ACC112 (cell line): ENCODE measurements at regions not wholly inside any gene's neighbourhood (a gene's known extent, or its start where the extent isn't known, plus 50 kb on each side); places are given as distances from the start of the nearest gene placed in this dataset.
"Not testable (repeated sequence)": the region's sequence is repeated elsewhere in the genome, so short reads cannot be mapped to it uniquely, and the experiment has no call there.

ENCODE experiments used
- H2AFZ ChIP-seq: fragments of 200-600 bp; sonication (generic); one replicate; pipeline ENCODE4 v1.6.0; 2017; ENCODE audit warnings: antibody characterized with exemption, low read length; ENCODE audit not compliant: unreplicated experiment
- H3K27ac ChIP-seq: fragments of 200-600 bp; sonication (generic); 2 replicates; pipeline ENCODE4 v1.5.1; 2014; ENCODE audit warnings: low read depth, mild to moderate bottlenecking, antibody characterized with exemption, low read length, moderate library complexity
- H3K27me3 ChIP-seq: fragments of 200-600 bp; sonication (generic); 2 replicates; pipeline ENCODE4 v1.6.1; 2014; ENCODE audit warnings: mild to moderate bottlenecking, antibody characterized with exemption, low read length, moderate library complexity, mixed read lengths; ENCODE audit not compliant: insufficient read depth
- H3K36me3 ChIP-seq: fragments of 200-600 bp; sonication (generic); 2 replicates; pipeline ENCODE4 v1.6.1; 2016; ENCODE audit warnings: mild to moderate bottlenecking, antibody characterized with exemption, low read length, moderate library complexity, mixed read lengths; ENCODE audit not compliant: insufficient read depth
- H3K4me1 ChIP-seq: fragments of 200-600 bp; sonication (generic); one replicate; pipeline ENCODE4 v1.6.1; 2016; ENCODE audit warnings: low read length, mixed read lengths; ENCODE audit not compliant: insufficient read depth, unreplicated experiment, control insufficient read depth
- H3K4me3 ChIP-seq: fragments of 200-600 bp; sonication (generic); 2 replicates; pipeline ENCODE4 v1.5.1; 2014; ENCODE audit warnings: mild to moderate bottlenecking, low read depth, low read length
- H3K79me2 ChIP-seq: fragments of 200-600 bp; sonication (generic); one replicate; pipeline ENCODE4 v1.6.0; 2016; ENCODE audit warnings: low read length; ENCODE audit not compliant: control insufficient read depth, unreplicated experiment, insufficient read depth

DNA sequence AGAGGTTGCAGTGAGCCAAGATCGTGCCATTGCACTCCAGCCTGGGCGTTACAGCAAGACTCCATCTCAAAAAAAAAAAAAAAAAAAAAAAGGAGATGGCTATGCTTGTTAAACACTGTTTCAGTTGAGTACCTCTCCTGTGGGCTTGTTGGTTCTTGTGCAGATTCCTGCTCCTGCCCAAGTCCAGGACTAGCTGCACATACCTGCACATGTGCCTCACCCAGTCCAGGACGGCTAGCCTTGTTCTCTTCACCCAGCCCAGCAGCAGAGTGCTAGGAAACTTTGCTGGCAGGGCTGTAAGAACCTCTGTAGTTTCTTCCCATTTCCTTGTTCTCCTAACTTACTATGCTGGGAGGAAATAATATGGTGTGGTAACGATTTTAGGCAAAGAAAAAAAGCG is 234.1 kb upstream of the DMRT1 start:
- no peak overlapping the region for H3K4me3 ChIP-seq
- H3K27ac ChIP-seq = no peak overlapping the region
- no peaks in the 10 kb centered on the region for H3K36me3 ChIP-seq
- H3K79me2 ChIP-seq = no peaks in the 10 kb centered on the region
- H2AFZ ChIP-seq = no peak overlapping the region
- H3K4me1 ChIP-seq = no peaks in the 10 kb centered on the region
- H3K27me3 ChIP-seq = no peaks in the 10 kb centered on the region

DNA sequence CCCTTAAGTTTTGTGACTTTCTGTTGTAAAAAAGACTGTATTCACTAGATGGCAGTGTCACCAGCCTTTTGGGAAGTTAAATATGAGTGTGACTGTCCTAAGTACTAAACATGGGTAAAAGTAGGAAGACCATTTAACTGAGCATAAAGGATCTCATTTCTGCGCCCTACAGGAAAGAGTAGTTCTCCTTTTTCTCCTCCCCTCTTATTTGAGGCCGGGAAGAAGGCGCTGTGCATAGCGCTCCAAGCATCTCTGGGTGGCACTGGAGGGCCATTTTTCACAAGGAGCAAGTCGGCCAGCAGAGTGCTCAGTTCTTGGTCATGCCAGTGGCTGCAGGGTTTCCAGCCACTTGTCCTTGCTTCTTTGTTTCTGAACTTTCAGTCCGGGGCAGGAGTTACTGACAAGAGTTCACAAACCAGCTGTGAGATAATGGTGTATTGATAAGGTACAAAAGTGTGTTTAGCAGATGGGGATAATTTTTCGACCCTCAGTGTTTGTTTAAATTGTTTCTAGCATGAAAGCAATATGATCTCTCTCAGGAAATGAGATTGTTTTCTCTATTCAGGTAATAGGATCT is 227.6 kb upstream of the DMRT1 start:
- Histone ChIP-seq H3K27ac (no peak overlapping the region), H2AFZ (peak overlapping the region; percentile 54)

DNA sequence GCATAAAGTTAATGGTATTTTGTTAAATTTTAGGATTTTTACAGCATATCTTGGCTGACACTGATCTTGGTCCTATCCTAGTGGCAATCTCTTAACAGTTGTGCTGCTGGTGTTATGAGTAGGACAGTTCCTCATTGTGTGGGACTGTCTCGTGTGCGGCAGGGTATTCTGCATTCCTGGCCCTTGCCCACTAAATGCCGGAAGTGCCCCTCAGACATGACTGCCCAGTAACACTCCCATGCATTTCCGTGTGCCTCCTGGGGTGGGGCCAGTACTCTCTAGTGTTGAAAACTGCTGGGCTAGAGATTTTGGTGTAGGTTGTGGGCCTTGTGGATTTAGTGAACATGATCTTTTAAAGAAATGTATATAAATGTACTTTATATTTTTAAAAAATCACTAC is 227.1 kb upstream of the DMRT1 start:
- H3K27ac ChIP-seq = no peak overlapping the region
- no peak overlapping the region for H3K4me3 ChIP-seq
- H3K27me3 ChIP-seq = no peaks in the 10 kb centered on the region
- H3K4me1 ChIP-seq = peaks cover 8% of the 10 kb centered on the region
- peak overlapping the region; percentile 54 for H2AFZ ChIP-seq
- H3K79me2 ChIP-seq = no peaks in the 10 kb centered on the region
- no peaks in the 10 kb centered on the region for H3K36me3 ChIP-seq

More for the DNA sequence above, 227.6 kb upstream of the DMRT1 start:
- peaks cover 3% of the 10 kb centered on the region for H3K4me1 ChIP-seq
- no peaks in the 10 kb centered on the region for H3K36me3 ChIP-seq
- no peak overlapping the region for H3K4me3 ChIP-seq
- no peaks in the 10 kb centered on the region for H3K27me3 ChIP-seq
- H3K79me2 ChIP-seq = no peaks in the 10 kb centered on the region

DNA sequence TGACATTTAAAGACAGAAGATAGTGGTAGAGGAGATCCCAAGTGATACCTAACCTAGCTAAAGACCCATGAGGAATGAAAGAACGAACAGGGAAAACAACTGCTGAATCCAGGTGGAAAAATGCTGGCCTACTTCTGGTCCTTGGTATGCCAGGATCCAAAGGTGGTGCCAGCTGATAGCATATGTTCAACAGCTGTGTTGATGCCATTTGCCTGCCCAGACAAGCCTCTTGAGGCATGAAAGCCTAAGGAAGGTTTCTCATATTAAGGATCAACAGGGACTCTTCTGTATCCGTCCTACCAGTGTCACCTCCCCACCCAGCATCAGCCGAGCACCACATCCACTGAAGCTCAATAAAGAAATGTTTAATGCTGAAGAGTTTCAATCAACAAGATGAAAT is 225.7 kb upstream of the DMRT1 start:
- no peak overlapping the region for H3K27ac ChIP-seq

DNA sequence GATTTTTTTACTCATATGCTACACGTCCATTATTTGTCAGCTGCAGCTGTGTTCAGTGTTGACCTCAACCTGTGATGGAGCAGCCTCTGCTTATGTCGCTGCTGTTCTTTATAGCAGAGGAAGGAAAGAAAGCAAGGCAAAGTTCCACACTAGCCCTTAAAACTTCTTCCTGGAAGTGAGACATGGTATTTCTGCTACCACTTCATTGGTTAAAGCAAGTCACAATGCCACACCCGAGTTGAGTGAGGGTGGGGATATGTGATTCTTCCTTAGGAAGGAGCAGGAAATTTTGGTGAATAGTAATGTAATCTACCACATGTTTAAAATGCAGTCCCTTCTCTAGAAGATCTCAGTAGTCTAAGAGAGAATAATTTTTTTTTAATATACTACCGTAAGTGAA is 224.8 kb upstream of the DMRT1 start:
- no peak overlapping the region for H3K27ac ChIP-seq
- H3K4me3 ChIP-seq = no peak overlapping the region
- no peaks in the 10 kb centered on the region for H3K79me2 ChIP-seq
- no peaks in the 10 kb centered on the region for H3K27me3 ChIP-seq
- H3K4me1 ChIP-seq = peaks cover 8% of the 10 kb centered on the region
- no peaks in the 10 kb centered on the region for H3K36me3 ChIP-seq
- no peak overlapping the region for H2AFZ ChIP-seq

More for the DNA sequence above, 225.7 kb upstream of the DMRT1 start:
- Histone ChIP-seq H3K79me2 (no peaks in the 10 kb centered on the region), H3K36me3 (no peaks in the 10 kb centered on the region), H3K27me3 (no peaks in the 10 kb centered on the region), H3K4me3 (no peak overlapping the region), H2AFZ (no peak overlapping the region), H3K4me1 (peaks cover 8% of the 10 kb centered on the region)

DNA sequence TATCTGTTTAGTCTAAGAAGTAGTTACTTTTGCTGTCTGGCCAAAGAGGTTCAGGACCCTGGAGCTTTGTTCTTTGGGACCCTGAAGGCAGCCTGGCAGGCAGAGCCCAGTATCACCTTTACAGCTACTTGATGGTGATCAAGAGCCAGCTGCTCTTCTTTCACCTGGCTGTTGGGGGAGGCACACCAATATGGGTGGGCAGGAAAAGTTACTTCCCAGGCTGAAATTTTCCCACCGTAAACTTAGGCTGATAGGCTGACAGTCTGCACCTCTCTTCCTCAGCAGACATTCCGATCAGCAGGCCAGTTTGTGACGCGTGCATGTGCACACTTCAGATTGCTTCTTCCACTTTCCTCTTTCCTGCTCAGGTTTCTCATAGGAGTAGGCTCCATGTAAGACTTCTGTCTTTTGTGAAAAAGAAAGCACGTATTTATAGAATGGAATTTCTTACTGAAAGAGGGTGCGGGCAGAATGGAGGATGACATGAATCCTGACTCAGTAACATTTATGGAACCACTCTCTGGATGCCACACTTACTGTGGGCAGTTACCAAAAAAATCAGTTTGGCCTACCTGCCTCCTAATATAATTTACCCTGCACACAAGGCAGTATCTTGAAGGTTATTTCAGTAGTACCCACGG is 223.9 kb upstream of the DMRT1 start:
- peaks cover 8% of the 10 kb centered on the region for H3K4me1 ChIP-seq
- H3K36me3 ChIP-seq = no peaks in the 10 kb centered on the region
- H3K79me2 ChIP-seq = no peaks in the 10 kb centered on the region
- no peaks in the 10 kb centered on the region for H3K27me3 ChIP-seq
- H3K4me3 ChIP-seq = no peak overlapping the region
- H2AFZ ChIP-seq = no peak overlapping the region
- H3K27ac ChIP-seq = no peak overlapping the region

DNA sequence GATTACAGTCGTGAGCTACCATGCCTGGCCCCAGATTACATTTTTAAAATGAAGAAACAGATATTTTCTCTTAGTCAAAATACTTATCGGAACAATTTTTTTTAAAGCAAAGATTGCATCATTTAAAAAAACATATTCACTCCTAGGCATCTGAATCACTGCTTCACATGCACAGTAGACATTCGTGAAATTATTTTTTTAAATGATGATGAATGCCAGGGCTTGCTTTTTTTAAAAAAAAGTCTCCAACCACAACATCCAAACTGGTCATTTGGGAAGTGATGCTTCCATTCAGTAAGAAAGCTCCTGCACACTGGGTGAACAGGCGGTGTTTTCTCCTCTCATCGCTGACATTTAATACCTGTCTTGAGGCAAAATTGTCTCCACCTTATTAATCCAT is 223.0 kb upstream of the DMRT1 start:
- Histone ChIP-seq H3K4me1 (peaks cover 8% of the 10 kb centered on the region), H3K27ac (peak overlapping the region; percentile 48), H2AFZ (no peak overlapping the region), H3K27me3 (no peaks in the 10 kb centered on the region), H3K4me3 (no peak overlapping the region), H3K36me3 (no peaks in the 10 kb centered on the region), H3K79me2 (no peaks in the 10 kb centered on the region)

DNA sequence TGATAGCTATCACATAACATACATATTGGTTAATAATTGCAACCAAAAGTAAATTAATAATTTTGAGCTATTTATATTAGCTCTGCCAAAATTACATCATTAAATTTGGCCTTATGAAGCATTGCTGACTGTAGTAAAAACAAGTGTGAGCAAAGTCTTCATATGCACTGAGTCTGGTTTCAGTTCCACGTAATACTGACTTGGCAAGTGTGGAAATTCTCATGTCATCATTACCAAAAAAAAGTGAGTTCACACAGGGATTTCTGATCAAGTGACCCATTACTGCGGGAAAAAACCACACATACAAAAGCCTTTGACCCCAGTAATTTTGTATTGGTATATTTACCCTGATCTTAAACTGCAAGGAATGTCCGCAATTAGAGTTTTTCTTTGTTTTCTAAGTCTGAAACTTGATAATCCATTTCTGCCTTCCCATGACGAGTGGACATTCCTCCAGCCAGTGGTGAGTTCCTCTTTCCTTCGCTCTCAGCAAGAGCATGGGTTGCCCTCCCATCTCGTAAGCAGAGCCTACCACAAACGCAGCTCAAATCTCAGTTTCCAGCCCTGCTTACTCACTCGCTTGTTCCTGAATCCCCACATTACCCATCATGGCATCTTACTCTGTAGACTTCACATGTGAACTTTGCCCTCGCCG is 220.2 kb upstream of the DMRT1 start:
- H3K27me3 ChIP-seq = no peaks in the 10 kb centered on the region
- no peak overlapping the region for H2AFZ ChIP-seq
- H3K27ac ChIP-seq = no peak overlapping the region
- H3K36me3 ChIP-seq = no peaks in the 10 kb centered on the region
- no peaks in the 10 kb centered on the region for H3K79me2 ChIP-seq
- no peak overlapping the region for H3K4me3 ChIP-seq
- H3K4me1 ChIP-seq = peaks cover 8% of the 10 kb centered on the region

DNA sequence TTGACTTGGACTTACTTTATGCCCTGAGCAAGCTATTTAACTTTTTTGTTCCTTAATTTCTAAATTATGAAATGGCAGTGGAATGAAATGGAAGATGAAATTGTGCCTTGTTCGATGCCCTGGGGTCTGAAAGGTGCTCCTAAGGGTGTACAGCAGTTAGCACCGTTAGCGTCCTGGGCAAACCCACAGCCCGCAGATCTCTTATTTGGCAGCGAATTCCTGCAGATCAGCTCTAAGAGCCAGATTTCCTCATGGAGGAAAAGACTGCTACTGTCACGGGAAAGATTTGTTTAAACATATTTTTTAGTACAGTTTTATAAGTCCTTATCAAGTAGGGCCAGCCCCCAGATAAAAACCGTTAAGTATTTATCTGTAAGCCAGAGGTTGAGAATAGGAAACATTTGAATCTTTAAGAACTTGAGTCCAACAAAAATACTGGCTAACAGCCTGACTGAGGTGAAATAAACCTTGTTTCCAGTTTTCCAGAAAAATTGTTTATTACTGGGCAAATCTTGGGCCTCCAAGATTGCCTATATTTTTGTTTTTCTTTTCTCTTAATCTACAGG is 216.5 kb upstream of the DMRT1 start:
- no peaks in the 10 kb centered on the region for H3K27me3 ChIP-seq
- H3K4me1 ChIP-seq = no peaks in the 10 kb centered on the region
- H3K36me3 ChIP-seq = no peaks in the 10 kb centered on the region
- no peaks in the 10 kb centered on the region for H3K79me2 ChIP-seq
- H3K27ac ChIP-seq = no peak overlapping the region
- H2AFZ ChIP-seq = no peak overlapping the region
- H3K4me3 ChIP-seq = no peak overlapping the region

DNA sequence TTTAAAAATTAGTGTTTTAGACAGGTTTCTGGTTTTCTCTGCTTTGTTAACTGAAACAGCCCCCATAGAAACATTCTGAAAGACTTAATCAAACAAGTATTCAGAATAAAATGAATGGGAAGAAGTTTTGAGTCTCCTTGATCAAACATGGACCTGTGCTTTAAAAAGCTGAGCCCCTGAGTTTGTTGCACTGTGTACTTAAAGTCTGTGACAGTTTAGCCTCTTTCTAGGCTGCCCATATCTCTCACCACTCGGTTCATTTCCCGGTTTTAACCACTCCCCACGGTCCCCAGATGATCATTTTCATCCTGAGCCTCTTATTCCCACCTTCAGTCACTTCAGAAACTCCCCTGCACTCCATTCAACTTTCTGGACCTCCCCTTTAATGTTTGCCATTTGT is 215.9 kb upstream of the DMRT1 start:
- H3K27ac ChIP-seq = no peak overlapping the region
- no peaks in the 10 kb centered on the region for H3K36me3 ChIP-seq
- peaks cover 2% of the 10 kb centered on the region for H3K4me1 ChIP-seq
- no peak overlapping the region for H3K4me3 ChIP-seq
- no peaks in the 10 kb centered on the region for H3K27me3 ChIP-seq
- H3K79me2 ChIP-seq = no peaks in the 10 kb centered on the region
- H2AFZ ChIP-seq = no peak overlapping the region

DNA sequence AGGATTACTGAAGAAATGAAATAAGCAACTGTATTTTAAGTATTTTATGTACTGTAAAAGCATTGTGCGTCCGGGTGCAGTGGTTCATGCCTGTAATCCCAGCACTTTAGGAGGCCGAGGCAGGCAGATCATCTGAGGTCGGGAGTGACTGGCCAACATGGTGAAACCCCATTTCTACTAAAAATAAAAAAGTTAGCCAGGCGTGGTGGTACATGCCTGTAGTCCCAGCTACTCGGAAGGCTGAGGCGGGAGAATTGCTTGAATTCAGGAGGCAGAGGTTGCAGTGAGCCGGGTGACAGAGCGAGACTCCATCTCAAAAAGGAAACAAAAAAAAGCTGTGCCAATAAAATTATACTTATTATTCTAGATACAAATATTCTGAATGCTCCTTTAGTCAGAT is 215.4 kb upstream of the DMRT1 start:
- not testable (repeated sequence) for H3K27ac ChIP-seq, H3K4me3 ChIP-seq

More for the DNA sequence above, 215.4 kb upstream of the DMRT1 start:
- not testable (repeated sequence) for H3K27me3 ChIP-seq, H3K79me2 ChIP-seq, H3K36me3 ChIP-seq, H3K4me1 ChIP-seq, H2AFZ ChIP-seq
